Posterior cingulate gyrus (tissue), 11 donors: ENCODE measurements at regions not wholly inside any gene's neighbourhood (a gene's known extent, or its start where the extent isn't known, plus 50 kb on each side); places are given as distances from the start of the nearest gene placed in this dataset.

Experiments
- DNase-seq, 10 donors: peaks; one replicate each; pipeline versions ENCODE4 v3.0.0 to v3.0.0-alpha.2; 2020 to 2021; ENCODE audit warnings: mixed read lengths in 3 of 10
- intact Hi-C: fragments of 100-400 bp; cut with DNase I; formaldehyde crosslinking; loops from one replicate; pipeline ENCODE4 v1.15.1; 2023

DNA sequence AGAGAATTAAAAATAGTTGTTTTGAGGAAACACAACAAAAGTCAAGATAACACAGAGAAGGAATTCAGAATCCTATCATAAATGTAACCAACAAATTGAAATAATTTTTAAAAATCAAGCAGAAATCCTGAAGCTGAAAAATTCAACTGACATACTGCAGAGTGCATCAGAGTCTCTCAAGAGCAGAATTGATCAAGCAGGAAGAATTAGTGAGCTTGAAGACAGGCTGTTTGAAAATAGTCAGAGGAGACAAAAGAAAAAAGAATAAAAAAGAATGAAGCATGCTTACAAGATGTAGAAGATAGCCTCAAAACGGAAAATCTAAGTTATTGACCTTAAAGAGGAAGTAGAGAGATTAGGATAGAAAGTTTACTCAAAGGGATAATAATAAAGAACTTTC, 65.8 kb upstream of the PPP2R5C start:
- intact Hi-C loops = no loop called here
- no peak for DNase-seq

DNA sequence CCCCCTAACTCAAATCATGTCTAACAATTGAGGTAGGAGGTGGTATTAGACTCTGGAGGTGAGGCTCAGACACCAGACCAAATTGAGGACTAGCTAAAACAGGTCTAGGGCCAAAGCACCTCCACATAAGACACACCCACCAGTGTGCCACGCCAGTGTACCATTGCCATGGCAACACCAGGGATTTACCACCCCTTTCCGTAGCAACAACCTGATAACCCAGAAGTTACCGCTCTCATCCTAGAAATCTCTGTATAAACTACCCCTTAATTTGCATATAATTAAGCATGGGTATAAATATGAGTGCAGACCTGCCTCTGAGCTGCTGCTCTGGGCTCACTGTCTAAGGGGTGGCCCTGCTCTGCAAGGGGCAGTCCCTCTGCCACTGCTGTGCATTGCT, 57.4 kb upstream of the PPP2R5C start:
- no peak for DNase-seq
- intact Hi-C loops = no loop called here

DNA sequence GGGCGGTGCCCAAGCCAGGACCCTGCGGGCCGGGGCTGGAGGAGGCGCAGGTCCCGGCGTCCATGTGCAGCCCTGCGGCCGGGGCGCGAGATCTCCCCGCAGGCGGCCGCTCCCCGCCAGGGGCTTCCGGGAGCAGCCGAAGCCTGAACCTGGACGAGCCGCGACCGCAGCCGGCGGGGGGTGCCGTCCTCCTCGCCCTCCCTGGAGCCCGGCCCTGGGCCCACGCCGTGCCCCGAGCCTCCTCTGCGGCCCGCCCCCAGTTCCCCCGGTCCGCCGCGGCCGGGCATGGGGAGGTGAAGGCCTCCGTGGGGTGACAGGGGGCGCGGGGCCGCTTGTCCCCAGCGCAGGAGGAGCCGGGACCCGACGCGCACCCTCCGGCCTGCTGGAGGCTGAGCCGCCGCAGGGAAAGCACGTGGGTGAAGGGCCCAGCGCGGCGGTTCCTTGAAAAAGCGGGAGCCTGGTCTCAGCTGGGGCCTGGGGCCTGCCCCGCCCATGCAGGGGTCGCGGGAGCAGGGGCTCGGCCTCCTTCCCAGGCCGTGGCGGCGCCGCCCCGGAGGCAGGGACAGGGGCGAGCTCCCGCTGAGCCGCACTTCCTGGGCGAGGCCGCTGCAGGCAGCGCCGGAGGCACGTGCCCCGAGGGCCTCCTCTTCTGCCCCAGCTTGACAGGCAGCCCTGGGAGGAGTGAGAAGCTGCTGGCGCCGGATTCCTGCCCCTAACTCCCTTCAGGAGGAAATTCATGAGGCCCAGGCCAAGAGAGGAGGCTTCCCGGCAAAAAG, 55.6 kb upstream of the PPP2R5C start:
- DNase-seq = peak in 1 of 10 donors; percentile 62
- intact Hi-C loops = loop anchor here (5.0 kb wide), 1 partner anchor 56 kb away; the partner anchor contains the start of gene PPP2R5C

DNA sequence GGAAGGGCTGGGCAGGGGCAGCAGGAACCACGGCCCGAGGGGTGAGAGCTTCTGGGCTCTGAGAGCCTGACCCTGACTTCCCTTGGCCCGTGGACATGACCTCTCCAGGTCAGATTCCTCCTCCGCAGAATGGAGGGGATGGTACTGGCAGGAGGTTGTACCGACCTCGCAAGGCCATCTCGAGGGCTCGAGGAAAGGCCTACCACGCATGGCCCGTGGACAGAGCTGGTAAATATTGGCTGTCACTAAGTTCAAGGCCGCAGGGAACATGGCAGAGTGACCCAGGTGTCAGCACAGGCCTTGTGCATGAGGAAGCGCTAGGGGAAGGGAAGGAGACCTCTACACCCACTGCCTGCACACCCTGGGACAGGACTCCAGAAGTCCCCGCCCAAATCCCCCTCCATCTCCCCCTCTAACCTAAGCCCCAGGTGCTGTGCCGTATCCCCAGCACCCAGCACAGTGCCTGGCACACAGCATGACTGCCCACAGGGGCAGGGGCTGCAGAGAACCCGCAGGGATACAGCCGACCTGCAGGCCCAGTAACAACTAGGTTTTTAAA, 54.9 kb upstream of the PPP2R5C start:
- DNase-seq = no peak

DNA sequence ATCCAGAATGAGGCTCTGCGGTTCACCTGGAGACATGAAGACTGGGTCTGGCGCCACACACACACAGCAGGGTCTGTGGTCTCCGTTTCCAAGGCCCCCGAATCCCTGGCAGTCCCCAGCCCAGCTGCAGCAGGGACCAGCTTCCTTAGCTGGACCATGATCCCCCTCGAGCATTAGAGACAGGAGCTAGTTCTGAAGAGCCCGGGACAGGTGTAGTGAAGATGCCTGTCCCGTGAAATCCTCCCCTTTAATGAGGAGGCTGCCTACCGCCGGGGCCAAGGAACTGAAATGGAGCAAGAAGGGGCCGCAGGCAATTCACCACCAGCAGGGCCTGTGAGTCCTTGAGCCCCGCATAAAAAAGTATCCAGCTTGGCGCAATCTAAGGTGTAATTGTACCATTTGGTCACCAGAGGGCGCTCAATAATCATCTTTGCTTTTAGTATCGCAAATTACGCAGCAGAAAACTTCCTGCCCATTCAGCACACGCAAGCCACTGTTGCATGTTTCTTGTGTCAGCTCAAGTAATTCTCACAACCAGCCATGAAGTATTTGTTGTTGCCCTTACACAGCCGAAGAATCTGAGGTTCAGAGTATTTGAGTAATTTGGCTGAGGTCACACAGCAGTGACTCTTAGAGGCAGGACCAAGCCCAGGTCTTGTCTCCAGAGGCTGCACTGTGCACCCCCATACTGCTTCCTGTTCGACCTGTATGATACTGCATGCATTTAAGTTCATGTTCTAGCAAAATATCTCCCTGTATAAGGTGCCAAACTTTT, 54.3 kb upstream of the PPP2R5C start:
- intact Hi-C loops = loop anchor here (5.0 kb wide), 1 partner anchor 55 kb away; the partner anchor contains the start of gene PPP2R5C
- peak in 2 of 10 donors; percentile 29 to 36 for DNase-seq

More for the DNA sequence above, 54.9 kb upstream of the PPP2R5C start:
- intact Hi-C loops = loop anchor here (5.0 kb wide), 1 partner anchor 56 kb away; the partner anchor contains the start of gene PPP2R5C

DNA sequence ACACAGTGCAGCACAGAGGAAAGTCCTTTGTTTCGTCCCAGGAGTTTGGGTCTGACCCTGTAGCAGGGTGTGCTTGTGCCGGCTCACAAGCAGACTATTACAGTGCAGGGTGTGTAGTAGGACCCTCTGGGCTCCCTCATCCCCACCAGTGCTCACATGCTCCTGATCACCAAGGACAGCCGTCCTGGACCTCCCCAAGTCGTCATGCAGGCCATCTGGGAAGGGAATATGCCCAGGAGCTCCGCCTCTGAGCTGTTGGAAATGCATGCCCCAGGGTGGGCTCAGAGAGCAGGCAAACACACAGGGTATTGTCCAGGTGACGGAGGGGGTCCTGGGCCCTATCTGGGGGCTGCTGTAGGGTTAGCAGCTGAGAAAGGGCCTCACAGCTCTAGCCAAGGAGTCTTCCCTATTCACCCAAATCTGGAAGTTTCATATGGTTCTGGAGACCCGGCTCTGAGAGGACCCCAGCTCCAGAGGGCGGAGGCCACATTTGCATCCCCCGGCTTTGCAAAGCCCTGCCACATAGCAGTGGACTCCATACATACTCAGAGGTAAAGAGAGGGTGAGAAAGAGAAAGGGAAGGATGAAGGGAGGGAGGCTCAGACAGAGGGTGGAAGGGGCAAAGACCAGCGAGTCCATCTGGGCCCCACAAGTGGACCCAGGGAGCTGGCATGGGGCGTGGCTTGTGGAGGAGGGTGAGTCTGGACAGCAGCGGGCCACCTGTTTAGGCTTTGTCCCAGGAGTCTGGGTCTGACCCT, 53.5 kb upstream of the PPP2R5C start:
- DNase-seq = no peak

DNA sequence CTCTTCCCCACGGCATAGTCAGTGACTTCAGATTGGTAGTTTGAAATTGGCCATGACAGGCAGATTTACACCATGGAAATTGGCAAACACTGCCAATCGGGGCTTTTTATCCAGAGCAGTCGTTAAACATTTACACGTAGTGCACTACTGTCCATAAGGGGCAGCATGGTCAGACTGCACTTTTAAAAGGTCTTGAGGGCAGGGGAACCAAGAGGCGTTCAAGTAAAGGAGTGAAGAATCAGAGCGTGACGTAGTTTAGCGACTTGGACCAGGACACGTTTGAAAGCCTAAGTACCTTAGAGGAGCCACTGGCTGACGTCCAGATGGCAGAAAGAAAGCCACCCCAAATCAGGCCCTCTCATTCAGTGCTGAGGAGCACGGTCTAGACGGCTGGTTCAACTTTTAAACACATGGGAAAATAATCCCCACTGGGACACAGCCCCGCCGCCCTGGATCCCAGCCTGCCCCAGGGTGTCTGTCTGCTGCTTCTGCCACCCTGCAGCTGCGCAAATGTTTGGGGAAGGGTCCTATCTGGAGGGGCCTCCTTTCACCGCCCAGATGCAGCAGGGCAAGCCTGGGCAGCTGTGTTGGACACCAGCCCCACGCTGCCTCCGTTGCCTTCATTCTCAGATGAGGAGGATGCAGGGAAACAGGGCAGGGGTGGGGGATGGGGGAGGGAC, 52.5 kb upstream of the PPP2R5C start:
- intact Hi-C loops = loop anchor here (5.0 kb wide), 1 partner anchor 53 kb away; the partner anchor contains the start of gene PPP2R5C
- DNase-seq = no peak

More for the DNA sequence above, 53.5 kb upstream of the PPP2R5C start:
- intact Hi-C loops = loop anchor here (5.0 kb wide), 1 partner anchor 54 kb away; the partner anchor contains the start of gene PPP2R5C

DNA sequence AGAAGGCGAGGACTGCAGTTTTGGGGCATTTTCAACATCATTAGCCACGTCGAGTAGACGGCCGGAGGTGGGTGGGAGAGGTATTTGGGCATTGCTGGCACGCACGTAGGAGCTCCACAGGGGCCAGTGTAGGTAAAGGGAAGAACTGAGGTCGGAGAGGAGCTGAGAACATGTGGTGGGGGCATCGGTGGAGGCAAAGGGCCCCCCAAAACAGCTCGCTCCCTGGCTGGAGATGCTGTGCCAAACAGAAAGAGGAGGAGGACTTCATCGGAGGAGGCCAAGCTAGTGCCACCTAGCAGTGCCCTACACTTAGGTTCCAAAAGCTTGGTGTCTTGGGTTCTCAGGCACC, 52.0 kb upstream of the PPP2R5C start:
- no peak for DNase-seq

DNA sequence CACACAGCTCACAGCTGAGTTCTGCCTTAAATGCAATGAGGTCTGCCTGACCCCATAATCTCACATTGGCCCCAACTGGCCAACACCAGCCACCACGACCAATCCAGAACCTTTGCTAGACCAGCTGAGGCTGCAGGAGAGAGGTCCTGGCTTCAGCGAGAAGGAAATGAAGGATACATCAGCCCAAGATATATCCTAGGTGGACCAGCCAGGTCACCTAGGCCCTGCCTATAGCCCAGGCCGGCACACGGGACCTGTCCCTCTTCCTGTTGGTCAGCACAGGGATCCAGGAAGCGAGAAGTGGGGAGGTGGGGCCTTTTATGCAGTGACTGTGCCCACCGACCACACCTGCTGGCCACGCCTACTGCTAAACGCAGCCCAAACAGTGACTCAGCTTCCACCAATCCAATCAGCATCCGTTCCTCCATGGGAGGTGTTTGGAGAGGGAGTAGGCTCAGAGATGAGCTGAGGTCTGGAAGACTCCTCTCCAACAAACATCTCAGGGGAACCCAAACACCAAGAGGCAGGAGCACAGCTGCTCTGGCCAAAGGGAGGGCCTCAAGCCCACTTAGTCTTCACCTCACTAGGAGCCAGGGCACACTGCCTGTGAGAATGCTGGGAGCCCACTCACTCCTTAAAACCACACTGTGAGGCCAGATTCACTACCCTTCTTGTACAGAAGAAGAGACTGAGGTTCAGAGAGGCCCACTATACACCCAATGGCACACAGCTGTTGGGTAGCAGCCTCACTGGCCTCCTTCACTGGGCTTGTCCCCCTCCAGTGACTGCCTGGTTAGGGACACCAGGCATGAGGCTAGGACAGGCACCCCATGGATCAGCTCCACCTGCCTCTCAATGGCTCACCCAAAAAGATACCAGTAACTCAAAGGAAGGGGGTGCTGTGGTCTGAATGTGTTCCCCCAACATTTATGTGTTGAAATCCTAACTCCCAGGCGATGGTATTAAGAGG, 51.3 kb upstream of the PPP2R5C start:
- DNase-seq = no peak
- intact Hi-C loops = loop anchor here (5.0 kb wide), 1 partner anchor 52 kb away; the partner anchor contains the start of gene PPP2R5C

More for the DNA sequence above, 52.0 kb upstream of the PPP2R5C start:
- intact Hi-C loops = loop anchor here (5.0 kb wide), 1 partner anchor 53 kb away; the partner anchor contains the start of gene PPP2R5C

DNA sequence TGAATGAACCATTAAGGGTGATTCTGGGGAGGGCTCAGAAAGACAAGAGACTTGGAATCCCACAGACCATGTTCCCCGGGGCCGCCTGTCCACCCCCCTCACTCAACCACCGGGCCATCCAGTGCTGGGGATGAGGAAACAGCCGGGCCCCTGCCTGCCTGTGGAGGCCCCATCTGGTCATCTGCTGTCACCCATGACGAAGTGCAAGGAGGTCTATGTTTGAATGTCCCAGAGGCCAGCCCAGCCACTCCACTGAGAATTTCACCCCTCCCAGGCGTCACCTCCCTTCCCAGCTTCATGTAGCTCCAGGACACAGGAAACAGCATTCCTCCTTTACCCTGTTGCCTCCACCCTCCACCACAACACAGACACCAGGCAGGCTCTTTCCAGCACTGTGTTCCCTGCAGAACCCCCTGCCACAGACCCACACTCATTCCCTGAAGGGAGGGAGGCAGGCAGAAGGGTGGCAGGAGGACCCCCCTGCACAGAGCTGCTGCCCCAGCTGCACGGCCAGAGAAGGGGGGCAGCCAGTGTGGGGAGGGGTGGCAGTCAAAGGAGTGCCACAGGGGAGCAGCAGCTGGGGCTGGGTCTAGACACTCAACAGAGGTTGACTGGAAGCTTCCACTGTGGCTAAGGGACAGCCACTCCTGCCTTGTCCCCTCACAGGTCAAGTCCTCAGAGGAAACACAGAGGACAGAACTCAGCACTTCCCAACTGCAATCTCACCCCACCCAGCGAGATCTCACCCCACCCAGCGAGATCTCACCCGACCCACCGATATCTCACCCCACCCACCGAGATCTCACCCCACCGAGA, 50.3 kb upstream of the PPP2R5C start:
- DNase-seq = peak in 1 of 10 donors; percentile 70
- intact Hi-C loops = no loop called here
